Esophagus squamous epithelium (tissue), 4 donors: ENCODE measurements at regions not wholly inside any gene's neighbourhood (a gene's known extent, or its start where the extent isn't known, plus 50 kb on each side); places are given as distances from the start of the nearest gene placed in this dataset.

Experiments used
- POLR2A ChIP-seq, 4 donors: fragments of 450-650 bp; IDR thresholded peaks; one replicate each; pipeline ENCODE4 v1.6.1; 2017; ENCODE audit warnings: antibody characterized with exemption in 4 of 4, mild to moderate bottlenecking in 4 of 4, moderate library complexity in 3 of 4
- TF ChIP-seq, protein P1 (sequence below), 6 experiments: fragments of 450-650 bp in 4 of 6; fragments of 200-600 bp in 2 of 6; sonication (generic) in 2 of 6; IDR thresholded peaks; one replicate each; pipeline ENCODE4 v1.5.1; 2016 to 2019; ENCODE audit warnings: antibody characterized with exemption in 6 of 6, mild to moderate bottlenecking in 4 of 6, moderate library complexity in 4 of 6

DNA sequence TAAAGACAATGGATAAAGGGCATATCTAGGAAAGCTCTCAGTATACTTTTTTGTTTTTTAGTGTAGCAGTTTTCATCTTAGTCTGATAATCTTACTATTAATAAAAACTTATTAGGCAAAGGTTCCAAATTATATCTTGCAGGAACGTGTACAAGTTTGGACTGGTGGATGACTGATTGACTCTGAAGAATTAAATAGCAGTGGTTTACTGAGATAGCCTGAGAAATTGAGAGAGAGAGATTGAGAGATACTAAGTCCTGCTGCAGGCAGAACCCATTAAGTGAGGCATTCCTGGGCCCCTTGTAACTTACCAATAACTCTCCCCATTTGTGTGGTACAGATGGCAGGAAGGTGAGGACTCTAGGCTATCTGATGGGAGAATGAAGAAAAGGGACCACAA lies 80.2 kb upstream of the SLC38A2 start:
- TF ChIP-seq, protein P1, sequence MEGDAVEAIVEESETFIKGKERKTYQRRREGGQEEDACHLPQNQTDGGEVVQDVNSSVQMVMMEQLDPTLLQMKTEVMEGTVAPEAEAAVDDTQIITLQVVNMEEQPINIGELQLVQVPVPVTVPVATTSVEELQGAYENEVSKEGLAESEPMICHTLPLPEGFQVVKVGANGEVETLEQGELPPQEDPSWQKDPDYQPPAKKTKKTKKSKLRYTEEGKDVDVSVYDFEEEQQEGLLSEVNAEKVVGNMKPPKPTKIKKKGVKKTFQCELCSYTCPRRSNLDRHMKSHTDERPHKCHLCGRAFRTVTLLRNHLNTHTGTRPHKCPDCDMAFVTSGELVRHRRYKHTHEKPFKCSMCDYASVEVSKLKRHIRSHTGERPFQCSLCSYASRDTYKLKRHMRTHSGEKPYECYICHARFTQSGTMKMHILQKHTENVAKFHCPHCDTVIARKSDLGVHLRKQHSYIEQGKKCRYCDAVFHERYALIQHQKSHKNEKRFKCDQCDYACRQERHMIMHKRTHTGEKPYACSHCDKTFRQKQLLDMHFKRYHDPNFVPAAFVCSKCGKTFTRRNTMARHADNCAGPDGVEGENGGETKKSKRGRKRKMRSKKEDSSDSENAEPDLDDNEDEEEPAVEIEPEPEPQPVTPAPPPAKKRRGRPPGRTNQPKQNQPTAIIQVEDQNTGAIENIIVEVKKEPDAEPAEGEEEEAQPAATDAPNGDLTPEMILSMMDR (IDR thresholded peaks at IDR 0.05) = no peak
- no peak for TF ChIP-seq POLR2A (IDR thresholded peaks at IDR 0.05)
